H9 (cell line): ENCODE measurements at regions not wholly inside any gene's neighbourhood (a gene's known extent, or its start where the extent isn't known, plus 50 kb on each side); places are given as distances from the start of the nearest gene placed in this dataset.

ENCODE experiments used
- DNase-seq: peaks from one replicate; pipeline ENCODE4 v3.0.0-alpha.2; 2017
- H2AFZ ChIP-seq: one replicate; pipeline ENCODE4 v1.6.1; 2013; ENCODE audit warnings: mild to moderate bottlenecking, low read length, control low read depth, moderate library complexity
- H2AK5ac ChIP-seq: 2 replicates; pipeline ENCODE4 v1.6.1; 2013; ENCODE audit warnings: low read length, control low read depth, mixed read lengths; ENCODE audit not compliant: insufficient read length
- H2BK120ac ChIP-seq: one replicate; pipeline ENCODE4 v1.6.1; 2013; ENCODE audit warnings: low read depth, mild to moderate bottlenecking, low read length, control low read depth, inconsistent platforms; ENCODE audit not compliant: poor library complexity, severe bottlenecking
- H2BK12ac ChIP-seq: 2 replicates; pipeline ENCODE4 v1.6.1; 2013; ENCODE audit warnings: low read length, control low read depth, mixed read lengths, low read depth; ENCODE audit not compliant: insufficient read length
- H2BK15ac ChIP-seq: 2 replicates; pipeline ENCODE4 v1.6.1; 2013; ENCODE audit warnings: low read depth, low read length, control low read depth
- H2BK20ac ChIP-seq: one replicate; pipeline ENCODE4 v1.6.1; 2013; ENCODE audit warnings: low read depth, mild to moderate bottlenecking, low read length, control low read depth, inconsistent platforms; ENCODE audit not compliant: poor library complexity, severe bottlenecking
- H2BK5ac ChIP-seq: 2 replicates; pipeline ENCODE4 v1.6.1; 2013; ENCODE audit warnings: low read length, control low read depth, mixed read lengths; ENCODE audit not compliant: insufficient read length
- H3K14ac ChIP-seq: 2 replicates; pipeline ENCODE4 v1.6.1; 2013; ENCODE audit warnings: low read length, control low read depth; ENCODE audit not compliant: insufficient read depth
- H3K18ac ChIP-seq: 2 replicates; pipeline ENCODE4 v1.6.1; 2013; ENCODE audit warnings: low read depth, mild to moderate bottlenecking, mixed read lengths, low read length, control low read depth; ENCODE audit not compliant: insufficient read length
- H3K23ac ChIP-seq: 2 replicates; pipeline ENCODE4 v1.6.1; 2013; ENCODE audit warnings: low read length, control low read depth, mixed read lengths, low read depth; ENCODE audit not compliant: insufficient read length
- H3K23me2 ChIP-seq: 2 replicates; pipeline ENCODE4 v1.6.1; 2013; ENCODE audit warnings: low read depth, mild to moderate bottlenecking, mixed read lengths, low read length, control low read depth; ENCODE audit not compliant: insufficient read length, poor library complexity, severe bottlenecking
- H3K27ac ChIP-seq: 2 replicates; pipeline ENCODE4 v1.5.1; 2013; ENCODE audit warnings: low read length, control low read depth, mixed read lengths, low read depth; ENCODE audit not compliant: insufficient read length
- H3K27me3 ChIP-seq: 2 replicates; pipeline ENCODE4 v1.6.1; 2013; ENCODE audit warnings: low read length, control low read depth, inconsistent platforms; ENCODE audit not compliant: insufficient read depth
- H3K4ac ChIP-seq: 2 replicates; pipeline ENCODE4 v1.6.1; 2013; ENCODE audit warnings: low read depth, mild to moderate bottlenecking, control low read depth, inconsistent platforms, low read length, moderate library complexity
- H3K4me1 ChIP-seq: 2 replicates; pipeline ENCODE4 v1.6.1; 2013; ENCODE audit warnings: low read length, control low read depth, inconsistent platforms; ENCODE audit not compliant: insufficient read depth
- H3K4me2 ChIP-seq: 2 replicates; pipeline ENCODE4 v1.6.1; 2013; ENCODE audit warnings: low read length, control low read depth, mixed read lengths; ENCODE audit not compliant: insufficient read length, insufficient read depth
- H3K56ac ChIP-seq: 2 replicates; pipeline ENCODE4 v1.6.1; 2013; ENCODE audit warnings: low read depth, mild to moderate bottlenecking, mixed read lengths, low read length, control low read depth; ENCODE audit not compliant: insufficient read length
- H3K79me1 ChIP-seq: 2 replicates; pipeline ENCODE4 v1.6.1; 2013; ENCODE audit warnings: low read depth, mild to moderate bottlenecking, moderate library complexity, low read length, control low read depth, inconsistent platforms; ENCODE audit not compliant: insufficient read depth, poor library complexity, severe bottlenecking
- H3K79me2 ChIP-seq: 2 replicates; pipeline ENCODE4 v1.6.1; 2013; ENCODE audit warnings: low read length, control low read depth, inconsistent platforms; ENCODE audit not compliant: insufficient read depth
- H3K9ac ChIP-seq: 2 replicates; pipeline ENCODE4 v1.6.1; 2013; ENCODE audit warnings: low read length, control low read depth, mixed read lengths; ENCODE audit not compliant: insufficient read length; ENCODE audit errors: extremely low read depth
- H3K9me3 ChIP-seq: one replicate; pipeline ENCODE4 v1.6.1; 2013; ENCODE audit warnings: low read depth, low read length, inconsistent platforms; ENCODE audit not compliant: control insufficient read depth
- H3T11ph ChIP-seq: one replicate; pipeline ENCODE4 v1.6.1; 2013; ENCODE audit warnings: mild to moderate bottlenecking, low read length, control low read depth, inconsistent platforms
- H4K20me1 ChIP-seq: one replicate; pipeline ENCODE4 v1.6.1; 2013; ENCODE audit not compliant: control insufficient read depth, insufficient read length, insufficient read depth
- H4K5ac ChIP-seq: 2 replicates; pipeline ENCODE4 v1.6.1; 2013; ENCODE audit warnings: low read depth, mild to moderate bottlenecking, mixed read lengths, low read length, control low read depth; ENCODE audit not compliant: insufficient read length
- H4K8ac ChIP-seq: replicated peaks from 2 replicates; pipeline ENCODE4 v1.6.1; 2013; ENCODE audit warnings: low read length, control low read depth, mixed read lengths, low read depth; ENCODE audit not compliant: insufficient read length
- H4K91ac ChIP-seq: 2 replicates; pipeline ENCODE4 v1.6.1; 2013; ENCODE audit warnings: low read depth, mild to moderate bottlenecking, moderate library complexity, mixed read lengths, low read length, control low read depth; ENCODE audit not compliant: insufficient read length
- H3K27ac Mint-ChIP-seq, 3 experiments: 2 replicates in 2 of 3; 3 replicates in 1 of 3; pipeline ENCODE4 v1.8.0; 2020 to 2021; ENCODE audit warnings: mixed read lengths in 3 of 3, mild to moderate bottlenecking in 1 of 3, moderate library complexity in 1 of 3
- H3K27me3 Mint-ChIP-seq: 2 replicates; pipeline ENCODE4 v1.8.0; 2021; ENCODE audit warnings: low read depth, mild to moderate bottlenecking, moderate library complexity, mixed read lengths
- H3K36me3 Mint-ChIP-seq, 3 experiments: 2 replicates in 2 of 3; 3 replicates in 1 of 3; pipeline ENCODE4 v1.8.0; 2020 to 2021; ENCODE audit warnings: low read depth in 3 of 3, mixed read lengths in 3 of 3; ENCODE audit not compliant: insufficient read depth in 1 of 3
- H3K4me1 Mint-ChIP-seq, 2 experiments: 2 replicates each; pipeline ENCODE4 v1.8.0; 2020; ENCODE audit warnings: mixed read lengths in 2 of 2
- H3K4me3 Mint-ChIP-seq, 2 experiments: 2 replicates in 1 of 2; 3 replicates in 1 of 2; pipeline ENCODE4 v1.8.0; 2020 to 2021; ENCODE audit warnings: mild to moderate bottlenecking in 2 of 2, mixed read lengths in 2 of 2, moderate library complexity in 1 of 2
- H3K9me3 Mint-ChIP-seq, 2 experiments: 2 replicates in 1 of 2; 3 replicates in 1 of 2; pipeline ENCODE4 v1.8.0; 2020; ENCODE audit warnings: mild to moderate bottlenecking in 2 of 2, mixed read lengths in 2 of 2, moderate library complexity in 1 of 2
- CTCF ChIP-seq: fragments of 200-600 bp; sonication (generic); conservative IDR thresholded peaks from 3 replicates; pipeline ENCODE4 v1.8.0; 2021; ENCODE audit warnings: antibody characterized with exemption, mild to moderate bottlenecking
- WGBS: extraction: QIAGEN DNeasy Blood & Tissue Kit; methylation state at CpG from one replicate; pipeline ENCODE4 v1.1.7; 2013; ENCODE audit warnings: missing lambda C conversion rate, low lambda C conversion rate, mixed read lengths; ENCODE audit not compliant: insufficient read length; ENCODE audit errors: extremely low coverage; 5-methylcytosine and 5-hydroxymethylcytosine counted together

GRCh38 chr14:37652042-37652441 is 56.6 kb downstream of the TTC6 start:
- Histone ChIP-seq H4K91ac (no peak overlapping the region), H3K56ac (no peak overlapping the region), H2AK5ac (no peak overlapping the region), H3K27me3 (no peaks in the 10 kb centered on the region), H2BK20ac (no peak overlapping the region), H3K9ac (no peak overlapping the region), H3K4me1 (no peaks in the 10 kb centered on the region; the same call in 1 of the 2 replicates), H3K23ac (no peak overlapping the region), H3K4ac (no peak overlapping the region), H4K20me1 (no peaks in the 10 kb centered on the region), H2BK120ac (no peak overlapping the region), H3K18ac (no peak overlapping the region), H2BK15ac (no peak overlapping the region), H2BK5ac (no peak overlapping the region), H3K14ac (no peak overlapping the region), H3K23me2 (no peaks in the 10 kb centered on the region), H3K79me2 (no peaks in the 10 kb centered on the region), H3T11ph (no peak overlapping the region), H4K8ac (no peak overlapping the region), H2BK12ac (no peak overlapping the region), H3K27ac (no peak overlapping the region), H3K4me2 (no peak overlapping the region), H3K79me1 (no peaks in the 10 kb centered on the region), H2AFZ (no peak overlapping the region), H3K9me3 (no peaks in the 10 kb centered on the region), H4K5ac (no peak overlapping the region)
- Mint-ChIP-seq H3K4me3 (no peak overlapping the region), H3K9me3 (no peaks in the 10 kb centered on the region), H3K27ac (no peak overlapping the region), H3K36me3 (no peaks in the 10 kb centered on the region), H3K27me3 (peaks cover 3% of the 10 kb centered on the region), H3K4me1 (peaks cover 16 to 23% of the 10 kb centered on the region in 2 experiments)
- DNase-seq: no peak
- WGBS: no CpG with 5 or more reads among the region's 4 CpGs
- TF ChIP-seq CTCF: no peak
